NCI-H1092 (cell line): ENCODE measurements at regions not wholly inside any gene's neighbourhood (a gene's known extent, or its start where the extent isn't known, plus 50 kb on each side); places are given as distances from the start of the nearest gene placed in this dataset.

Source experiments
- DNase-seq: peaks from one replicate; lab custom pipeline; 2025; lab: John Stamatoyannopoulos, UW

DNA sequence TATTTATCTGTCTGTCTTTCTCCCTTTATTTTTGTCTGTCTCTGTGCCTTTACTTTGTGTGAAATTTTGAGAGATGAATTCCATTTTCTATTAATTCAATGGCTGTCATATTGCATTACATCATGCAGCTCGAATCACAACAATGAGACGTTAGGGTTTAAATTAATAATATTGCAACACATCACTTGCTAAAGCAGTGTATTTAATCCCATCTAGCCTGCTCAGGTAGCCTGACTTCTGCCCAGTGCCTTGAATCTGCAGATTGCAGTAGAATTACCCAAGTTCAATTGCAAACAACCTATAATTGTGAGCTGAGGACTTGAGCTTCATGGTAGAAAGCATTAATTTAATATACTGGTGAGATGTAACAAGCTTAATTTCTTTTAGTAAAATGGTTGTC, 235.7 kb upstream of the TSHZ2 start:
- DNase-seq, result no peak

DNA sequence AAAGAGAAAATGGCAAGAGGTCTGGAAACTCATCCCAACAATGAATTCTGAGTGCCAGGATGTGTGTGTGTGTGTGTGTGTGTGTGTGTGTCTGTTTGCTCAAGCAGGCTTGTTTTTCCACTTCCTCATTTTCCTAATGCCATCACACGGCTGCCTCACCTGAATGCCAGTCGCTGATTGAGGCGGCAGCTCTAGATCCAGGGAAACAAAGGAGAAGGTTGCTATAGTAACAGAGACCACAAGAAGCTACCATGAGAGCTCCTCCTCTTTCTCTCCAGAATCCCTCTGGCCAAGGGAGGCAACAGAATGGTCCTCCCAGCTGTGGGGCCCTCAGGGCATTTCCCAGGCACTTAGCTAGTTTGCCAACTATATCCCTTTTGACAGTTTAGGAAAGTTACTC, 241.1 kb upstream of the TSHZ2 start:
- DNase-seq, result no peak

DNA sequence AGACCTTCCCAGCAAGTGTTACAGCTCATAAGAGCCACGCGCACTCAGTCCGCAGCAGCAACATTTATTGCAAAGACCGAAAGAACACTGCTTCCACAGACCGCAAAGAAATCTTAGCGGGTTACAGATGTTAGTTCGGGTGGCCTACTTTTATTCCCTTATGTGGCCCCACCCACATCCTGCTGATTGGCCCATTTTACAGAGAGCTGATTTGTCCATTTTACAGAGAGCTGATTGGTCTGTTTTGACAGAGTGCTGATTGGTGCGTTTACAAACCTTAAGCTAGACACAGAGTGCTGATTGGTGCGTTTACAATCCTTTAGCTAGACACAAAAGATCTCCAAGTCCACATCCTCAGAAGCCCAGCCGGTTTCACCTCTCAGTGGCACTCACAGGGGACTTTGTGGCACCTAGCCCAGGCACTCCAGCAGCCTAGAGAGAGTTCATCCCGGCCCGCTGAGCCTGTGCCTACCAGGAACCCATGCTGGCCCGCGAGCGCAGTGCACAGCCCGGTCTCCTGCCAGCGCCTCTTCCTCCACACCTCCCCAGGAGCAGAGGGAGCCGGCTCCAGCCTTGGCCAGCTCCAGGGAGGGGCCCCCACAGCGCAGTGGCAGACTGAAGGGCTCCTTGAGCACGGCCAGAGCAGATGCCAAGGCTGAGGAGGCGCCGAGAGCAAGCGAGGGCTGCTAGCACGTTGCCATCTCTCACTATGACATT, 244.3 kb upstream of the TSHZ2 start:
- no peak for DNase-seq

DNA sequence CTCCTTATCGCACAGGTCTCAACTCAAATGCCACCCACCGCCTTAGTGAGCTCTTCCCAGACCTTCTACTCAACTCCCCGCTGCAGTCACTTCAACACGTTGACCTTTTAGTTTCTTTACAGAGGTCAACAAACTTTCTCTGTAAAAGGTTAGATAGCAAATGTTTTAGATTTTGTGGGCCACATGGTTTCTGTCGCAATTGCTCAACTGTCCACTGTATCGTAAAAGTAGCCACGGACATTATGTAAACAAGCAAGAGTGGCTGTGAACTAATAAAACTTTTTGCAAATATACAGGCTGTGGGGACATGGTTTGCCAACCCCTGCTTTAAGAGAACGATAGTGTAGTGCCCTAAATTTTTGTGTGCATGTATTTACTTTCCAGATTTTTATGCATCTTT, 247.6 kb upstream of the TSHZ2 start:
- DNase-seq, result no peak

DNA sequence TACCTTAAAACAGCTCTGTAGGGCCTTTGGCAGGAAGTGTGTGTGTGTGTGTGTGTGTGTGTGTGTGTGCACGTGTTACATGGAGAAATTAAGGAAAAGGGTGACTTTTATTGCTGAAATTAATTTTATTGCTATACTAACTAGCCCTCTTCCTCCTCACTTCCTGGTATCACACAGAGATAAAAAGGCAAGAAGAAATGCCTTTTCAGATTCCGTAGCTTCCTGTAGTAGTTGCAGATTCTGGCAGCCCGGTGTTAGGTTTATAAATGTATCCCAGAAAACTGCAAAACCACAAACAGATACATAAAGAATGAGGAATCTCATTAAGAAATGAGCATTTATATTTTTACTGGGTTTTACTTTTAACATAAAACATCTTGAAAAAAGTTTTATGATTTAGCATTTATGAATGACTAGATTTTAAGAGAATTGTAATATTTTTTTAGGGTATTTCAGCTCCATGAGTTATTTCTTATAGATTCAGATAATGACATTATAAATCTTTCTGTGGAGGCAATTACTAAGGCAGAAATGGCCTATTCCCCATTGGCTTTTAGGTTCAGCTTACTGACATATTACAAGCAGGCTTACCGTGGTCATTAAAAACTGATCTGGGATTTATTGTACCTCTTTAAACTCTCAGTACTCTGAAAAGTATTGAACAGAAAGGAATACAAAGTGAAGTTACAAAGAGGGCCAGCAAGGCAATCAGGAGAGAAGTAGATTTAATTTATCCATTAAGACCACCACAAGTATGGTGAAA, 249.1 kb upstream of the TSHZ2 start:
- DNase-seq, result no peak

DNA sequence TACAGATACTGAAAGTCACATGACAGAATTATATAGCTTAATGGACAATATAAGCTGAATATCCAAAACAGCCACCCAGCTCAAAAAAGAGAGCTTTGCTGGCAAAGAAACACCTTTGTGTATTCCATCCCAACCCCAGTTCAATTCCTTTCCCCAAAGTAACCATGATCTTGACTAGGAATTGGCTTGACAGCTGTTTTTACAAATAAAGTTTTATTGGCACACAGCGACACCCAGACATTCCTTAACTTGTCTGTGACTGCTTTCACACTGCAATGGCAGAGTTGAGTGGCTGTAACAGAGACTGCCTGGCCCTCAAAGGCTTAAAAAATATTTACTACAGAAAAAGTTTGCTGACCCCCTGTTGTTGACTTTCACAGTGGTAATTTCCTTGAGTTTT, 264.0 kb upstream of the TSHZ2 start:
- no peak for DNase-seq

DNA sequence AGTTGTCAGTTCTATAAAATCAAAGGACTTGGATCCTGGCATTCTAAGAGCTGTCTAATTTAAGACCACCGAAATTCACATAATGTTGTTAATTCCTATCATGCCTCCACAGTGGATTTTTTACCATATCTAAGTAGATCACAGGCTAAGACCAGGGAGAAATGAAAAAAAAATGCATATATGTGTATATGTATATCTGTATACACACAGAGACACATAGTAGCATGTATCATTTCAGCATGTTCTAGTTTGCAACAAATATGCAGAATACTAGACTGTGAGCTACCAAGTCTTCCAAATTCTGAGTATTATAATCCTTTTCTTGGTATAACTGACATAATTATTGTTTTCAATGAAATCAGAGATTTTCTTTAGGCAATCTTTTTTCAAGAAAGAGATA, 267.6 kb upstream of the TSHZ2 start:
- DNase-seq, result no peak

DNA sequence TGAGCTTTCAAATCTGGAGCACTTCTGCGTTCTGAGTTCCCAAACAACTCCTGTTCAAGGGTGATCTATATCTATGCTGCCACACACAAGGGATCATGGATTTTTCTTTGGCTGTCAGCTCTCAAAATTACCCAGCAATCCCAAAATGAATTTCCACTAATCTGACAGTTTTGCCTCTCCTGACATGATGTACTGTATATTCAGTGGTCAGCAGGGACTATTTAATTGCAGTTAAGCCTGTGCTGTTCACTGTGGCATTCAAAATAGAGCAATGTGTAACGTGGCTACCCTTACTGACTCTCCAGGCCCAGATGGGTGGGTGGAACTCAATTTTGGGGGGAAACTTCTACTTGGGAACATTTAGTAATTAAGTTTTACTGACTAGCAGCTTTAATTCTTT, 283.8 kb upstream of the TSHZ2 start:
- no peak for DNase-seq

DNA sequence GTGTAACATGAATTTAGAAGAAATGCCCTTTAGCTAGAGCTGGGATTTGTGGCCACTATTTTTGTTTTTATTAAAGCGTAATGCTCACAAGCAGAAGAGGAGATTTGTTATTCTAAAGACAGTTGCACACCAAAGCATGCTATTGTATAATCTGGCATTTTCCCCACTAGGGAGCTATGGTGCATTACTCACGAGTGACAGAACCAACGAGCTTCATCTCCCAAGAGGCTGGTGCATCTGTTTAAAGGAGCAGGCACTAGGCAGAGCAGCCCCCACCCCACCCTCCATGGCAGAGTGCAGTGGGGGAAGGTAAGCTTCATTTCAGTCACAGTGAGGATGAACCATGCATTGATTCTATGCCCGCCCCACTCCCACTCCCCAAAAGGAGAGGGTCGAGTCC, 287.3 kb upstream of the TSHZ2 start:
- no peak for DNase-seq

DNA sequence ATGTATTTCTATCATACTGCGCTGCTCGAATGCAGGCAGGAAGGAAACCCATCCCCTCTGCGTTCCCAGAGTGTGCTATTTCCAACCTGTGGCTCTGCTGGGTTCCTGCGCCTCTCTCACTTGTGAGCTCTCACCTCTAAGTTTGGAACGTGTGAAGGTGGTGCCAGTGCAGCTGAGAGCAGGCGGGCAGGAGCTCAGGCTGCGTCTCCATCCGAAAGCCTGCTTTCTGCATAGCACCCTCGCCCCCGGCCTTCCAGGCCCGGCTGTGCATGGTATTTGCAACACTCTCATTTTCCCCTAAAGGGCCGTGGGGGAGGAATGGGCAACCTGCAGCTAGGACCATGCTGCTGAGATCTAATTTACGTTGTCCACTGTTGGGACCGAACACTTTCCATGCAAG, 288.0 kb upstream of the TSHZ2 start:
- DNase-seq, result no peak

DNA sequence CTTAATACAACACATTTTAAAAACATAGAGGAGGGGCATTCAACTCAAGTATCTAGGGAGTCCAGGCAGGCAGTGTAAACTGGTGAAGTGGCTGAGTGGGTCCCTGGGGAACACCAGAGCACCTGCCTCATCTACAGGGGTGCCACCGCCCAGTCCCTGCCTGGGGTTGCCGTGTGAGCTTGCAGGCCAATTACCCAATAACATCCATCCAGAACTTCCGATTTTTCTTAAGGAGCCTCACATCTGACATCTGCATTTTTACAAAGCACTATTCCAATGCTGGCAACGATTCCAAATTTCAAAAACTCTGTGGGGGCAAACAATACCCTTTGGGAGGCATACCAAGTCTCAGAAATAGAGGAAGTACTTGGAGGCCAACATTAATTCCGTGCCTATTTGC, 288.4 kb upstream of the TSHZ2 start:
- peak; percentile 49 for DNase-seq

DNA sequence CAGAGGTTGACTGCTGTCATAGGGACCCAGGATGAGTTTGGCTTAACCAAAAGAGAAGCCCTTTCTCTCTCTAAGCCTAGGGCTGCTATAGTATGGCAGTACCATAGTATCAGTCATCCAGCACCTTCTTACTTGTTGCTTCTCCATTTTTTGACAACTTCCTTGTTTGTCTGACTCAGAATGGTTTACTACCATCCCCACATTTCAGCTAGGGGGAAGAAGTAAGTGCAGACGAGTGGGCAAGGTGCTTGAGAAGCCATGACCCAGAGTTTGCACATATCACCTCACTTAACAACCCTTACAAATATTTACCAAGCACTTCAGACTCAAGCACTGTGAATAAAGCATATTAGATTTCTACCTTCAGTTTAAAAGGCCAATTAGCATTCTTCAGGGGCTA, 289.9 kb upstream of the TSHZ2 start:
- DNase-seq, result peak; percentile 23

DNA sequence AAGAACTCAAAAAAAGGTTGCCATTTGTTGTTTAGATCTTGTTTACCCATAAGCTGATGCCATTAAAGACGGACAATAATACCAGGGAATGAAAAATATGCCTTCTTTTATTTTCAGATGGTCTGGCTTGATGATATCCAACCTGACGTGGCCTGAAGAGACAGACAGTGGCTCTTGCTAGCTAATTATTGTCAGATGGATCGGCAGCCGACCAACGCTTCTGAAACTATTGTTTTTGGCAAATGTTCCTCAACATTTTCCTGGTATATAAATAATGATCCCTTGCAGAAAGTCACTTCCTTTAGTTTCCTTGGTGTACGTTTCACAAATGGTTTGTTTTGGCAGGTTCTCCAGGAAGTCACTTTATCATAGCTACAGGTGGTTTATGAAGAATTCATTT, 290.9 kb upstream of the TSHZ2 start:
- DNase-seq, result no peak

DNA sequence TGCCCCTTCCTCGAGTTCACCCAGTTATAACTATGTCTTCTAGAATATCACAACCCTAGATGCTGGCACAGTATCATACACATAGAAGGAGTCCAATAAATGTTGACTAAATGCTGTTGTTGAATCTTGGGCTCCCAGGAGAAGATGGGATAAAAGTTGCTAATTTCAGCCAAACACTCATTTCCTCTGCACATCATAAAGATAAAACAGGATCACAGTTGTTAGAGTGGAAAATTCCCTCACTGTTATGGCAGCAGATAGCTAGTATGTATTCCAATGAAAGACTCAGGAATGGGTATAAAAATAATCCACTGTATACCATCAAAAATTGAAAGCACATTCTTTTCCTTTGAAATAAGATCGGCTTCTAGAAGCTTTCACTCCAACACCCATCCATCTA, 294.9 kb upstream of the TSHZ2 start:
- DNase-seq, result no peak

DNA sequence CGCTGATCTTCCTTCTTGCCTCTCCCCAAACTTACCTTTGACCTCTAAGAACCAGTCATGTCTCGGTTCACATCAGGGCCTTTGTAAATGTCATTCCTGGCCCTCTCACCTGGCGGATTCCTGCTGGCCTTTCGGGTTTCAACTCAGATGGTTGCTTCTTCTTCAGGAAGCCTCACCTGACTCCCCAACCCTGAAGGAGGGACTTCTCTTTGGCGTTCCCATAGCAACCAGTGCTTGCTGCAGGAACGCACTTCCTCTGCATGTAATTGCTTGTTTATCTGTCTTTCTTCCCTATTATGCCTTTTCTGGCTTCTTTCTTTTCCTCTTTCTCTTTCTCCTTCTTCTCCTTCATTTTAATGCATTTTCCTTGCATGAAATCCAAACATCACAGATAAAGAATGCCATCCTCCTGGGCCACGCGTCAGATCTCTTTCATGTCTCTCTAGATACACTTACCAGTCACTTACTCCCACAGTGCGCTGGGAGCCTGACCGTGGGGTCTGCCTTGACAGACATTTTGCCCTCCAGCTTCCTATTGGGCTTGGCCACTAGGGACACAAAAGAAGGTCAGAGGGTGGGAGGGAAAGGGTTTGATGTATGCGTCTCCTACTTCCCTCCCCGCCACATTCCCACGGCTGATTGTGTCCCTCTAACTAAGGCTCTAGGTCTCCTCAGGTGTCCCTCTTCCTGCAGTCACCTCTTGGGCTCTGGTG, 295.7 kb upstream of the TSHZ2 start:
- DNase-seq, result no peak

DNA sequence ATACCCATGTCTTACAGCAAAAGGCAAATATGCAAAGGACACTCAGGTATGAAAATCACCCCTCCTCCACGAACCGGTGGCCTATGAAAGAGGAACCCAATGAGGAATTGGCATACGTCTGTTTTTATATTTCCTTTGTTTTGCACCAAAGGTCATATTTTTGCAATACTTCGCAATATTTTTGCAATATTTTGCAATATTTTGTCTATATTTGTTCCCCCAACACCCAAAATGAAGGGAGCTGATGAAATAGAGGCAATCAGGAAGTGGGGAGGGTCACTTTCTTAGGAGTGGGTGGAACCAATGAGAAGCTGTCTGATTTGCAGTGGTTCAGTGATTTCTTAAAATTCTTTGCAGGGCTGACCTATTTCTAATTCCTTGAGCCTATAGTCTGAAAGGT, 296.8 kb upstream of the TSHZ2 start:
- DNase-seq, result no peak

DNA sequence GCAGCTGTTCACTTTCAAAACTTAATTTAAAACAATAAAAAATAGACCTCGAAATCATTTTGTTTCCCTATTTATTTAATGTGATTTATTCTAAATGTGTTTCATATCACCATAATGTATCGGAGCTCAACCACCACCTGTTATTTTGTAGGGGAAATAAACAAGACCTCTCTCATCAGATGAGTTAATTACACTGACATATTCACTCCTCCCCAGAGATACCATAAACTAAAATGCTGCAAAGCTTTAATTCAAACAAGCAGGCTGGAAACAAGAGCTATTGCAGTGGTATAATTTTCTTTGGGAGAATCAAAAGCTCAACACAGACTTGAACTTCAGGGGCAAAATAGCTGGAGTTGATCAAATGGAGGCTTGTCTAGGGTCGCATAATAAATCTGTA, 303.5 kb upstream of the TSHZ2 start:
- DNase-seq, result no peak

DNA sequence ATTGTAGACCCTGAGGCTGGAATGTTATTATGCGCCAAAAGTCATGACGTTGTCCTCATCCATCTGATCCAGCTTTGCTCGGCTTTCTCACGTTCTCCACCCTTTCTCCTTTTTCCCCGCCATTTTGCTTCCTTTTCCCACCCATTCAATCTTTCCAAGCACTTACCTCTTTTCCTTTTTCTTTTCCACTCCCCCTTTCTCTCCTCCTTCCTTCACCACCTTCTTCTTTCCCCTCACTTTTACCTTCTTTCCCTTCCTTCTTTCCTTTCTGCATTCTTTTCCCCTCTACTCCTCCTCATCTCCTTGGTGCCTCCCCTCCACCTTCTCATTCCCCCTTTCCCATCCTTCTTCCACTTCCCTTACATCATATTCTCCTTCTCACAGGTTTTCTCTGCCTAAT, 304.8 kb upstream of the TSHZ2 start:
- DNase-seq, result no peak

DNA sequence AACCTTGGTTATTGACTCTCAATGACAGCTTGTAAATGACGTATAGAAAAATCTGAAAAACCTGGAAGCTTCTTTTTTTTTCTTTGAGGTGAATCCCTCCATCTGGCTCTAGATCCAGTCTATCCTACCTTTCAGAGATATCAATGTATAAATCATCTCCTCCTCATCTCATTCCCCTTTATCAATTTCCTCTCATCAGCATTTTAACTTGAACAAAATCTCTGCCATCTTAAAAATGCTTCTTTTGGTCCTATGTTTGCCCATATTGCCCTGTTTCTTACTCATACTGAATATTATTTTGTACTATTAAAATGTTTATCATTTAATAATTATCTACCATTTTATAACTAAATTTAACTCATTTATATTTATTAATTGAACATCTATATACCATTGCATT, 306.7 kb upstream of the TSHZ2 start:
- DNase-seq, result no peak

DNA sequence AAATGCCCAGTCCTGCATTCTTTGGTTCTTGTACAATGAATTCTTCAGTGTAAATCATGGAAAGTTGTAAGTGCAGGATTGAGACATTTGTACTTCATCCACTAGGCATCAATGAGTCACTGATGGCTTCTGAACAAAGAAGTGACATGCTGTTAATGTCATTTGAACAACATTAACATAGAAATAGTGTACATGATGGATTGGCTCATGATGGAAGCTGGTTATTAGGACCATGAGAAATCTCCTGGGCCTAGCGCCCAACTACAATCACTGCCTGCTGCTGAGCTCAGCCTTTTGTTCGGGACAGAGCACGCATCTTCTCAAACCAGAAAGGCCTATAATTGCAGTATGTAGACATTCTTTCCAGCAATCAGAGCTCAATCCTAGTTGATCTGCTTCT, 316.8 kb upstream of the TSHZ2 start:
- DNase-seq, result no peak

DNA sequence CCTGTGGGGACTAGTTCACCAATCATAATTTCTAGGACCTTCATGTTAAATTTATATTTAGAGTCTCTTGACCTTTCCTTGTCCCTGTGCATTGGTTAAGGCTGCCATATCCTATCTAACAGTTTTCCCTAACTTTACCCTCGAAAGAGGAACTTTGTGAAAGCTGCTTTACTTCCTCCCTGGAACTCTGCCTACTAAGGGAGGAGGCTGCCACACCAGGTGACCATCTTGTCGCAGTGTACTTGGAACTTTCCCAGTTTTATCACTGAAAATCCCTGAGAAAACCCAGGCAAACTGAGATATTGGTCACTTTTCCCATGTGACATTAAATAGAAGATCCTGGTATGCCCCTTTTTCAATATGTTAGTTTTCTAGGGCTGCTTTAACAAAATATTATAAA, 317.6 kb upstream of the TSHZ2 start:
- no peak for DNase-seq

DNA sequence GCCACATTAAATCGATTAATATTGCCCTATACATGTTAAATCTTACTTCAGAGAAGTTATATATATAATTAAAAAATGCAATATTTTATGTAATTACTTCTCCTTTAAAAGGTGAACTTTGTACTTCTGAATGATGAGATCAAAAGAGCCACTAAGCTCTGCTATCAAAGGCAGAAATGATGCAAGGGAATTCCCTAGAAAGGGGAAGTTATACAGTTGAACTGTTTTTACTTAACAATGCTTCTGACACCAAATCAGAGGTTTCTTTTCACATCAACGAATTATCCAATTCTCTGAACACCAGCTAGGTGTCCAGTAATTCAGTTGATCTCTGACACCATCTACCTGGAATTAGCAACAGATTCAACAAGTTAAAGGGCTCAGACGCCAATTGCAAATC, 319.9 kb upstream of the TSHZ2 start:
- no peak for DNase-seq

DNA sequence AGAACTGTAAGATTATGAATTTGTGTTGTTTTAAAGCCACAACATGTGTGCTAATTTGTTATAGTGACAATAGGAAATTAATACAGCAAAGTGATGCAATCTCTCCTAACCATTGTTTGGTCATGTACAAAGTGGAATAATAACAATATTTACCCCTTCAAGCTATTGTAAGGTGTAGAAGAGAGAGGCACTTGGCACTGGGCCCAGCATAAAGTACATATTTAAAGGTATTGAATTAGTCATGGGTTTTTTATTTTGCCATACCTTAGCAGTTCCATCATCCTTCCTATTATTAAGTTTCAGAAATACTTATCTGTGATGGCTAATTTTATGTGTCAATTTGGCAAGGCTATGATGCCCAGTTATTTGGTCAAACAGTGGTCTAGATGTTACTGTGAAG, 322.4 kb upstream of the TSHZ2 start:
- DNase-seq, result no peak
